GM10266 (cell line): ENCODE measurements at regions not wholly inside any gene's neighbourhood (a gene's known extent, or its start where the extent isn't known, plus 50 kb on each side); places are given as distances from the start of the nearest gene placed in this dataset.

Source experiments
- DNase-seq: peaks from one replicate; pipeline ENCODE4 v3.0.0; 2012; ENCODE audit errors: extremely low spot score
- TF ChIP-seq, protein P1 (sequence below): IDR thresholded peaks from 2 replicates; pipeline ENCODE4 v1.5.1; 2012; ENCODE audit warnings: mild to moderate bottlenecking, low read depth; ENCODE audit not compliant: control insufficient read depth, insufficient read depth; ENCODE audit errors: missing control alignments

DNA sequence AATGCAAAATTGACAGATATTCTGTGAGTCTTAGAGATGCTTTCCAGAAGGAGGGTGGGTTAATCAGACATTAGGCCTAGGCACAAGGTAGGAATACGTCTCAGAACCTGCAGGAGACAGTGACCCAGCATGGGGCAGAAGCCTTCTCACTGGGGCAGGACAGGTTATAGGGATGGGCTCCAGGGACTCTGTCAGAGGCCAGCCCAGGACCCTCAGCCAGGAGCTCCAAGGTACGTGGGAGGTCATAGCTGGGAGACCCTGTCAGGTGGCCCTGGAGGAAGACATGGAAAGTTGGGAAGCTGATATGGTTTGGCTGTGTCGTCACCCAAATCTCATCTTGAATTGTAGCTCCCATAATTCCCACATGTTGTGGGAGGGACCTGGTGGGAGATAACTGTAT is 450.4 kb downstream of the GADD45G start:
- no peak for DNase-seq
- TF ChIP-seq, protein P1, sequence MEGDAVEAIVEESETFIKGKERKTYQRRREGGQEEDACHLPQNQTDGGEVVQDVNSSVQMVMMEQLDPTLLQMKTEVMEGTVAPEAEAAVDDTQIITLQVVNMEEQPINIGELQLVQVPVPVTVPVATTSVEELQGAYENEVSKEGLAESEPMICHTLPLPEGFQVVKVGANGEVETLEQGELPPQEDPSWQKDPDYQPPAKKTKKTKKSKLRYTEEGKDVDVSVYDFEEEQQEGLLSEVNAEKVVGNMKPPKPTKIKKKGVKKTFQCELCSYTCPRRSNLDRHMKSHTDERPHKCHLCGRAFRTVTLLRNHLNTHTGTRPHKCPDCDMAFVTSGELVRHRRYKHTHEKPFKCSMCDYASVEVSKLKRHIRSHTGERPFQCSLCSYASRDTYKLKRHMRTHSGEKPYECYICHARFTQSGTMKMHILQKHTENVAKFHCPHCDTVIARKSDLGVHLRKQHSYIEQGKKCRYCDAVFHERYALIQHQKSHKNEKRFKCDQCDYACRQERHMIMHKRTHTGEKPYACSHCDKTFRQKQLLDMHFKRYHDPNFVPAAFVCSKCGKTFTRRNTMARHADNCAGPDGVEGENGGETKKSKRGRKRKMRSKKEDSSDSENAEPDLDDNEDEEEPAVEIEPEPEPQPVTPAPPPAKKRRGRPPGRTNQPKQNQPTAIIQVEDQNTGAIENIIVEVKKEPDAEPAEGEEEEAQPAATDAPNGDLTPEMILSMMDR = no peak

DNA sequence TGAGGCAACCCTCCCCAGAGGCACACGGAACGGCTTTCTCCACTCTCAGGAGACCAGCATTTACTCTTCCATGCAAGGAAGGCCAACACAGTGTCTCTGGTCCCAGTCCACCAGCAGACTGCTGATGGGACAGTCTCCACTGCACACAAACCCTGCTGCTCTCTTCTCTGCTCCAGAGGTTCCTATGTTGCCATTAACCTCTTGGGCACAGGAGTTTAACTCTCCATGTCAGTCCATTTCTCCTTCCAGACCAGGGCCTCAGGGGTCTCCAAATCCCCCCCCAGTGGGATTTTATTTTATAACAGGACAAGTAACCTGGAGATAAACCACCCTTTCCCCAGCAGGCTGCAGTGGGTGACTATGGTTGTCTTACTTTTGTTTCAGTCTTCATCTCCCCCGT is 452.5 kb downstream of the GADD45G start:
- DNase-seq = no peak
- TF ChIP-seq, protein P1 = no peak

DNA sequence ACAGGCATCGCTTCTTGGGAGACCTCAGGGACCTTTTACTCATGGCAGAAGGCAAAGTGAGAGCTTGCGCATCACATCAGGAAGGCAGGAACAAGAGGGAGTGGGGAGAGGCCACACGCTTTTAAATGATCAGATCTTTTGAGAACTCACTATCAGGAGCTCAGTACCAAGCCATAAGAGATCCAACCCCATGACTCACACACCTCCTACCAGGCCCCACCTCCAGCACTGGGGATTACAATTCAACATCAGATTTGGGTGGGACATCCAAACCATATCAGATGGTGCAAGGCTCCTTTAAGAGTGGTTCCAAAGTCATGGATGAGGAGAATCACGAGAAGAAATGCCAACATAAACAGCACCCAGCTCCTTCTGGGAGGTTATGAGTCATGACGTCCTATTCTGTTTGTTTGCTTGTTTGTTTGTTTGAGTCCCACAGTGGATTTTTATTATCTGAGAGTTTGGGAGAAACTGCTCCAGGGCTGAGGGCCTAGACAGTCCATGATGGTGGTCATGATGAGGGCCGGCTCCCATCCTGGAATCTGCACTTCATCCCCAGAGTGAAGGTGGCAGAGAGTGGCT is 453.5 kb downstream of the GADD45G start:
- TF ChIP-seq, protein P1 = no peak
- no peak for DNase-seq

DNA sequence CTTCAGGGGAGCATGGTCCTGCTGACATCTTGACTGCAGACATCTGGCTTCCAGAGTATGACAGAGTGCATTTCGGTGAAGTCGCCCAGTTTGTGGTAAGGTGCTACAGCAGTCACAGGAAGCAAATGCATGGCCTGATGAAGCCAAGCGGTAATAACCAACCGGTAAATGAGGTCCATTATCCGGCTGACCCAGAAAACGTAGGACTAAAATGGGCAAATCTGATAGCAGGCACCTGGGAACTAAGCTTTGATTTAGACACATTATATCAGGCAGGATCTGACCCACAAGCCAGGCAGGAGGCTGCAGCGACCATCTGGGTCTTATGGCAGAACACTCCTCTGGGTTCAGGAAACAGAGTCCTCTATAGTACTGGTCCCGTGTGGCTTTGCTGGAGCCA is 454.6 kb downstream of the GADD45G start:
- TF ChIP-seq, protein P1 = no peak
- DNase-seq = no peak

DNA sequence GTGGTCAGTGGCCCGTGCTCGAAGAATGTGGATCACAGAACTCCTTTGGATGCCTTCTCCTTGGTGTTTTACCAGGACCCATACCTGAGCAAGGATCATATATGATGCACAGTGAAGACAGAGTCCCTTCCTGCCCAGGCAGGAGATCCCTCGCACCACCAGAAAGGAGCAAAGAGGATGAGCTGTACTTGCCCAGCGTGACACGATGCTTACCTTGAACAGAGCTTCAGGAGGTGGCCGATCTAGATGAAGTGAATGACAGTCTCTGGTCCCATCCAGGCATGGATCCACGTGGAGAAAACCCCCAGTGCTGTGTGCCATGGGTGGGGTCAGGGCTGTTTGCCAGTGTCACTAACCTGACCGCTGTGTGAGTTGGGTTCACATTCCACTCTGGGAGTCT is 455.4 kb downstream of the GADD45G start:
- DNase-seq = no peak
- TF ChIP-seq, protein P1 = no peak

DNA sequence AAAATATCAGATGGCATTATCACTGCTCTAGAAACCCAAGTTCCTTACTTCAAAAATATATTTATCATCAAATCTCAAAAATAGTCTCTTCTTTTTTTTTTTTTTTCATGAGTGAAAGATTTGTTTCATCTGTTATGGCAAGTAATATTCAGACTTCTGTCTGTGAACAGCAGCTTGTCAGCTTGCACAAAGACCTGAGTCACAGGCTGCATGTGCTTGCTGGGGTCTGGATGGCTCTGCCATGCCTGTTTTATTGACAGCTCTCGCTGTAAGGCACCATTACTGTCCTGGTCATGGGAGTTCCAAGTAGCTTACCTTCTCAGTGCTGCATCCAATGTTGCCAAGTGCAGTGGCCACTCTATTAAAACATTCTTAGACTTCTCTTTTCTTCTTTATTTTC is 456.4 kb downstream of the GADD45G start:
- DNase-seq = no peak
- TF ChIP-seq, protein P1 = no peak

DNA sequence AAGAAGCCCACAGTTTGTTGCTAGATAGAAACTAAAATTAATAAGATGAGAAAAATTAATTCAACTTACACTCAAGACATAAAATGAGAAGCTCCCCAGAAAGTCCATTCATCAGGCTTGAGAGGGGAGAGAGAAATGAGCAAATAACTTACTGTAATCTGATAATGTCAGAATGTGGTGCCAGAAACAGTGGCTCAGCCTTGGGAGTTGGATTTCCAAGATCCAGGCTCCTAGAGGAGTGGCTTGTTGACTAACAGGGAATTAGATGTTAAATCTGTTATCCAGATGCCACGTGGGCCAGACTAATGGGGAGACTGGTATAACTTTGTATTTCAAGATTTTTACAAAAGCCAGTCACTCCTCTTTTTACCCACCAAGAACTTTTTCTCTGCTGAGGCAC is 458.2 kb downstream of the GADD45G start:
- TF ChIP-seq, protein P1 = no peak

More for the DNA sequence above, 458.2 kb downstream of the GADD45G start:
- no peak for DNase-seq
